ENCODE measurements at regions not wholly inside any gene's neighbourhood (a gene's known extent, or its start where the extent isn't known, plus 50 kb on each side); places are given as distances from the start of the nearest gene placed in this dataset.

DNA sequence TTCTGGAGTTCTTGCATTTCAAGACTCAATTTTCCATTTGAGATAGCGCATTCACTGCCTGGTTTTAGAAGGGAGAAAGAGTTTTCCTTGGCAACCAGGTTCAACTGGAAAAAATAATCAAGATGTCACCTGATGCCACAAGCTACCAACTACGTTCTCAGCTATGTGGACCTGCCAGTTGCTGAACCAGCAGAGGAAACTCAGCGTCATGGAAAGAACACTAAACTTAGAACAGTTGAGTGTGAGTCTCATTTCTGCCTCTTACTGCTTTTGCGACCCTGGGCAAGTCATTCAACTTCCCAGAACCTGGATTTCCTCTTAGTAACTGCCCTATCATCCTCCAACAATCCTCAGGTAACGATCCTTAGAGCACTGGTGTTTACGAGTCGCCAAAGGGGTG lies 373.0 kb upstream of the ESRRG start:
- DNase-seq (ENCODE audit: insufficient read length): no peak
- TF ChIP-seq POLR2A (IDR thresholded peaks at IDR 0.05; ENCODE audit: low read depth, low read length) (no peak), POLR2AphosphoS5 (IDR thresholded peaks at IDR 0.05; ENCODE audit: low read depth, low read length) (no peak), TAF1 (IDR thresholded peaks at IDR 0.05; ENCODE audit: borderline replicate concordance, low read depth, low read length) (no peak)
- no peak for FAIRE-seq

DNA sequence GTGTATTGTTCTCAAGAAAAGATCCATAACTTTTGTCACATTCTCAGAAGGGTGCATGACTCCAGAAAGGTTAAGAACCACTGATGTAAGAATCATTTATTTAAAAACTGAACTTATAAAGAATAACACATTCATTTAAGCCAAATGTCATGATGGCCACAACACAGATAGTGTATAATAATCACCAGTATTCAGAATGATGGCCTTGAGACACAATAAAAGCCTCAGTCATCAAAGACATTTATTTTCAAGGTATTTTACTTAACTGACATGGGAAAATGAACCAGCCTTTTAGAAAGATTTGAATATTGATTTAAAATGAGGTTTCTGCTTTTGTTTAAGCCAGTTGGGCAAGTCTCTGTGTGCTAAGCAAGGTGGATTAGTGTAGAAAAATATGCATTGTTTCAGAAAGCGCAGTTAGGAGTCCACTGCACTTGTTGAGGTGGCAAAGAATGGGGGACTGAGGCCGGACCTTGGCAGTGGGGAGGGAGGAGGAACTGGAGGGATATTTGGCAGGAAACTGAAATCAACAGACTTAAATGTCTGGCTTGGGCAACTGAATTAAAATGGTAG lies 371.9 kb upstream of the ESRRG start:
- no peak for FAIRE-seq
- no peak for TF ChIP-seq TAF1 (IDR thresholded peaks at IDR 0.05; ENCODE audit: borderline replicate concordance, low read depth, low read length)
- TF ChIP-seq POLR2A (IDR thresholded peaks at IDR 0.05; ENCODE audit: low read depth, low read length): no peak
- no peak for DNase-seq (ENCODE audit: insufficient read length)

DNA sequence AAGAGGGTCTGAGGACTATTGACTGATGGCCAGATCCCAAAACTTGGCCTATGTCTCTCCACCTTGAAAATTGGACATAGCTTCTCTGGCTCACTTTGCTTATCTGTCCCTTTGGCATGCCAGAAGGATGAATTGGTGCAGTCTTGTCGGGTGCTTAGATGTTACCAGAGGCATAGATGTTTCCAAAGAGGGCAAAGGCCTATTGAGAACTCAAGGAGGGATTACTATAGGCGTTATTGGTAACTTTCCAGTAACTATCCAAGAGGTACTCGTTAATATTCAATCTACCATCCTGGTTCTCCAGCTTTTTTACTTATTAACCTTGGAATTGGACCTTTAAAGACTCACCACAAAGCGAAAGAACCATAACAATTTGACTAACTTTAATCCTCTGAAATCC lies 368.3 kb upstream of the ESRRG start:
- DNase-seq (ENCODE audit: insufficient read length) (no peak), FAIRE-seq (no peak)
- TF ChIP-seq POLR2AphosphoS5 (IDR thresholded peaks at IDR 0.05; ENCODE audit: low read depth, low read length) (no peak), POLR2A (IDR thresholded peaks at IDR 0.05; ENCODE audit: low read depth, low read length) (no peak), TAF1 (IDR thresholded peaks at IDR 0.05; ENCODE audit: borderline replicate concordance, low read depth, low read length) (no peak)

DNA sequence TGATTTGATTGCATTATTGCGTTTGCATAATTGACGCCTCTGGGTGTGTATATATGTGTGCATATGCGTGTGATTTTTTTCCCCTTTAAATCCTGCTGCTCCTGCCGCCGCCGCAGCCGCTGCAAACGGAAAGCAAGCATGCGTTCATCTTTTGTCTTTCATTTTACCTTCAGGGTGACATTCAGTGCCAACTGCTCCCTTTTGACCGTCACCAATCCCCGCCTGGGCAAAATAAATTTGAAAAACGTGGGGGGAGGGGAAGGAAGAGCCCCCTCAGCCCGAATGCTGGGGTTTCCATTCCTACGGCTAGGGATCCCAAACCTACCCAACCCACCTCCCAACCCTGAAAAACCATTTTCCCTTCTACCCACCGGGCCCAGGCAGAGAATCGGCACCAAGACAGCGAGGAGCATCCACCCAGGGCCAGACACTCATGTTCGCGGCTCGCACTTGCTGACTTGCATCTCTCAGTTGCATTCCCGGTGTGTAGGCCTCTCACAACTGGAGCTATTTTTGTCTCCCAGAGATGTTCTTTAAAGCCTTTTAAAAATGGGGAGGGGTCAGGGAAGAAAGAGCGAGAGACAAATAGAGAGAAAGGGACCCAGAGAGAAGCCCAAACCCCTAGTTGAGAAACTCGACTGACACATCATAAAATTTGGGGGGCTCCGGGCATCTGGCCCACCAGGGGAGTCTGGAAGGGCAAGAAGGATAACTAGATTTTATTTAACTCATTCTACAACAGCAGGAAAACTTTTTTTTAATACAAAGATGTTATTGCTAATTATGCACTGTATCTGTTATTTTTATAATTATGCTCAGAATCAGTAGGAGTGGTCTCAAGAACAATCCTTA lies 367.1 kb upstream of the ESRRG start:
- FAIRE-seq (no peak), DNase-seq (ENCODE audit: insufficient read length) (no peak)
- TF ChIP-seq POLR2A (IDR thresholded peaks at IDR 0.05; ENCODE audit: low read depth, low read length) (no peak), TAF1 (IDR thresholded peaks at IDR 0.05; ENCODE audit: borderline replicate concordance, low read depth, low read length) (no peak), POLR2AphosphoS5 (IDR thresholded peaks at IDR 0.05; ENCODE audit: low read depth, low read length) (no peak)

DNA sequence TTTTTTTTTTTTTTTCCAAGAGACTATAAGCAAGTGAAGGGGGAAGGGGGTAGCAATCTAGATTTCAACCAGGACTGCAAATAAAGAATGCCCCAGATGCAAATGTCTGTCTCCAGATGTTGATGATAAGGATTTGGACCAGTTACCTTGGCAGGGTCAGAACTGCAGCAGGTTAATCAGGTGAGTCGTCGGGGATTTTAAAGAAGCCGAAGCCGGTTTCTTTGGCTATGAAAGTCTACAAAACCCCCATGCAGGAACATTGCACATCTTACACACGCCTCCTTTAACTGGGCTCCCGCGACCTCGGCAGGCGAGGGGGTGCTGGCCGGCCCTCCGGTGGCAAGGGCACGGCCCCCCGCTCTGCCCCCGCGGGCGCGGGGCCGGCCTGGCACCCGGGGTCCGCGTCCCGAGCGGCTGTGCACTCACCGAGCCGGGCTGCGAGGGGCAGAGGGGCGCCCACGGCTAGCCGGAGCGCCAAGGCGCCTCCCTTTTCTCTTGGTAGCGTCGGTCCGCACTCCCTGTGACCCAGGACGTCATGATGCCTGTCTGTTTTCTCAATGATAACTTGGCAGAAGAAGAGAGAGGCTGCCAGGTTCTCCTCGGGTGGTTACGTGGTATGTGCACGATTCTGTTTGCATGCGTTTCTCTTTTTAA lies 366.3 kb upstream of the ESRRG start:
- no peak for FAIRE-seq
- TF ChIP-seq TAF1 (IDR thresholded peaks at IDR 0.05; ENCODE audit: borderline replicate concordance, low read depth, low read length) (no peak), POLR2A (IDR thresholded peaks at IDR 0.05; ENCODE audit: low read depth, low read length) (no peak), POLR2AphosphoS5 (IDR thresholded peaks at IDR 0.05; ENCODE audit: low read depth, low read length) (no peak)
- no peak for DNase-seq (ENCODE audit: insufficient read length)

DNA sequence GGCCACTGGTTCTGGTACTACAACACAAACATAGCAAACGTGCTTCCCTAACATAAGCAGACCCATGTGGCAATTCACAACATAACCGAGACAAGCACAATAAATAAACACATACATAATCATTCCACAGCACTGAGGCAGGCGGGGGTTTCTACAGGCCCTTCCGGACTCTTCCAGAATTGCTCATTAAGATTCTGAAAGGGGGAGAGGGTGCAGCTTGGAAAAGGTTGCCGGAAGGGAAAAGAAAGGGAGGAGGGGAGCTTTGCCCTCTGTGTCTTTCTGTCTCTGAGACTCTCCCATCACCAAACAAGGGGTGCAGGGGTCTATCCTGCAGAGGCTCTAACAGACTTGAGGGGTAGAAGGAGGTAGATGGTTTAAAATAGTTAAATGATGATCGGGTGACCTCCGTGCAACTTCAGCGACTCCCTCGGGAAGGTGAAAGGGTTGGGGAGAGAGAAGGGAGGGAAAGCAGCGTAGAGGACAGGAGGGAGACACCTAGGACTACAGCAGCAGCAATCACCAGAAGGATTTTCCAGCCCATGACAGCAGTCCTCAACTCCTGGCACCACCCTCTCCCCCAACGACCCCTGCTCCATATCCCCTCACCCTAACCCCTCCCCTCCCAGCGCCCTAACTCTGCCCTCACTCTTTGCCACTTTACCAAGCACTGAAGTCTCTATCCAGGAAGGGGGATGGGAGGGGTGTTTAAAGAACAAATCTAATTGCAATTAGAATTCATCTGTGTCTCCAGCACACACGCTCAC lies 365.5 kb upstream of the ESRRG start:
- TF ChIP-seq TAF1 (IDR thresholded peaks at IDR 0.05; ENCODE audit: borderline replicate concordance, low read depth, low read length) (no peak), POLR2AphosphoS5 (IDR thresholded peaks at IDR 0.05; ENCODE audit: low read depth, low read length) (no peak), POLR2A (IDR thresholded peaks at IDR 0.05; ENCODE audit: low read depth, low read length) (no peak)
- DNase-seq (ENCODE audit: insufficient read length) (no peak), FAIRE-seq (no peak)

DNA sequence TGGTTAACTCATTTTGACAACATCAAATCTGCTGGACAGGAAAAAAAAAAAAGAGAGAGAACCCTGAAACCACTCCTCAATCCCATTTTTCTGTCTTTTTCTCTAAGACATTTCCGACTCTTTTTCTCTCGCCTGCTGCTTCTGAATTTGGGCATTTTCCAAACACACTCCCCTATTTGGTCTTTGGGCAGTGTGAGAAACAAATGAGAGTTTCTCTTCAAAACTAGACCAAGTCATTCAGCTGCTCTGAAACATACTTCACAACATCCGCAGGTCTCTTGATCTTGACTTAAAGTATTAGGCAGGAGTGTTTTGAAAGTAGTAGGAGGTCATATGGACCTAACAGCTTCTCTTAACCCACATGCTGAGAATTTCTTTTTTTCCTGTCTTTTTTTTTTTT lies 364.8 kb upstream of the ESRRG start:
- FAIRE-seq (no peak), DNase-seq (ENCODE audit: insufficient read length) (no peak)
- TF ChIP-seq TAF1 (IDR thresholded peaks at IDR 0.05; ENCODE audit: borderline replicate concordance, low read depth, low read length) (no peak), POLR2A (IDR thresholded peaks at IDR 0.05; ENCODE audit: low read depth, low read length) (no peak), POLR2AphosphoS5 (IDR thresholded peaks at IDR 0.05; ENCODE audit: low read depth, low read length) (no peak)

DNA sequence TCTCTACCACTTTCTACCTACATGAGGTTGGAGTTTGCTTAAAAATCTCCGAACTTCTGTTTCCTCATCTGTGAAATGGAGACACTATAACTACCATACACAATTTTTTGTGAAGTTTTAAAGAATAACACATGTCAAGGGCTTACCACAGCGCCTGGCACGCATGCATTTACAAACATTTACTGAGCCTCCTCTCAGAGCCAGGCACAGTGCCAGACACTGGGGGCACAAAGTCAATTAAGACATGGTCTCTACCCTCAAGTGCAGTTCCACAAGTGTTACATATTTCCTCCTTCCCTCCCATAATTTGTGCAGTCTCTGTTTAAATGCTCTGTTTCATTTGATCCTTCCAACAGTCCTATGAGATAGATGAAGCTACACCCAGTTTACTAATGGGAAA lies 356.4 kb upstream of the ESRRG start:
- FAIRE-seq (no peak), DNase-seq (ENCODE audit: insufficient read length) (no peak)
- TF ChIP-seq TAF1 (IDR thresholded peaks at IDR 0.05; ENCODE audit: borderline replicate concordance, low read depth, low read length): no peak
- no peak for TF ChIP-seq POLR2A (IDR thresholded peaks at IDR 0.05; ENCODE audit: low read depth, low read length)
- TF ChIP-seq POLR2AphosphoS5 (IDR thresholded peaks at IDR 0.05; ENCODE audit: low read depth, low read length): no peak

DNA sequence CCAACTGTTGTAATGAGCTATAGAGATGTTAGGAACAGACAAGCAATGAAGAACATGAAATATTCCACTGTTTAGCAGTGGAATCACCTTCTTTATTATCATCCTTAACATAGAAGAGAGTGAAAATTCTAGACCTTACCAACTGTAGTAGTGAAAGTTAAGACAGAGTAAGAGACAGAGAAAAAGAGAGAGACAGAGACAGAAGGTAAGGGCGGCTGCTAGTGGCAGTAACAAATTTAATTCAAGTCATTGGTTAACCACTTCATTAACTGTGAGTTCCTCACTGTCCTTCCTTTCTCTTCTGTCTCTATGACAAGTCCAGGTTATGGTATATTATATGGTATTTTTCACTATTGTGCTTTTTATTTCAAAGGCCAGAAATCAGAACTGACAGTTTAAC lies 355.7 kb upstream of the ESRRG start:
- no peak for DNase-seq (ENCODE audit: insufficient read length)
- FAIRE-seq: no peak
- no peak for TF ChIP-seq POLR2AphosphoS5 (IDR thresholded peaks at IDR 0.05; ENCODE audit: low read depth, low read length)
- TF ChIP-seq POLR2A (IDR thresholded peaks at IDR 0.05; ENCODE audit: low read depth, low read length): no peak
- TF ChIP-seq TAF1 (IDR thresholded peaks at IDR 0.05; ENCODE audit: borderline replicate concordance, low read depth, low read length): no peak

DNA sequence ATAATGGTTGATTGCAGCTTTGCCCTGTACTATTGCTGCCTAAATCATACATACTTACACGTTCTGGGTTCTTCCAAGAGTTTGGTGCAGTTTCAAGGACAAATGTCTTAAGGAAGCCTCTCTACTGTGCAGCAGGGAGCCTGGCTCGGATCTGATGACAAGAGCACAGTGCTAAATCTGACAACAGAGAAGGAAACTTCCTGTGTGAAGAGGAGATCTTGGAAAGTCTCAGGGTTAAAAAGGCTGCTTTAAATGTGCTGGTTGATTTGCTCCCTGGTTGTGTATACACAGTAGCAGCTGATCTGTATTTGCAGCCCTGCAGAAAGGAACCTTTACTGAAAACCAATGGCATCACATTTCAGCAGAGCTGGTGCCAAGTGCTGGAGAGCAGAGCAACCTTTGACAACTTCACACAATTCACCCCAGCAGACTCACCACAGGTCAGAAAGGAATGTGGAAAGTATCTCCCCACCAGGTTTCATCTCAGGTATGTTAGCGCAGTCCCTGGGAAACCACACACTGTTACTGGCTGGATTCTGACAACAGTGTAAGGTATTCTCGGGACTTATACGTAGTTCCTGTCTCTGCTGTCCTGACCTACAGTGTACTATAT lies 355.0 kb upstream of the ESRRG start:
- TF ChIP-seq POLR2A (IDR thresholded peaks at IDR 0.05; ENCODE audit: low read depth, low read length) (no peak), TAF1 (IDR thresholded peaks at IDR 0.05; ENCODE audit: borderline replicate concordance, low read depth, low read length) (no peak), POLR2AphosphoS5 (IDR thresholded peaks at IDR 0.05; ENCODE audit: low read depth, low read length) (no peak)
- no peak for FAIRE-seq
- DNase-seq (ENCODE audit: insufficient read length): no peak

DNA sequence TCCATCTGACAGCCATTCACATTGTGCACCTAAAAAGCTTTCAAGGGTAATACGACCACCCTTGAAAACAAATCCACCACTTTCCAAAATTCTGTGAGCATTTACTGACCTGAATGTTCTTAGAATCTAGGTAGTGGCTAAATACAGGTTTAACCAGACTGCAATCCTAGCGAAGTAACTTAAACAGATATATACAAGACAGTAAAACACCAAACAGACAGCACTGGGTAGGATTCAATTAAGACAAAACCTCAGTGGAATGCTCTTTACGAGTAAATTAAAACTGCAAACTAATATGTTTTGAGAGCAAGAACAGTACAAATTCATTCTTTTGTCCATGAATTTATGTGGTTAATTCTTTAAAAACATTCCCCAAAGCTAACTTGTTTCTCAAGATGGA lies 354.2 kb upstream of the ESRRG start:
- FAIRE-seq: no peak
- no peak for TF ChIP-seq POLR2A (IDR thresholded peaks at IDR 0.05; ENCODE audit: low read depth, low read length)
- TF ChIP-seq TAF1 (IDR thresholded peaks at IDR 0.05; ENCODE audit: borderline replicate concordance, low read depth, low read length): no peak
- no peak for TF ChIP-seq POLR2AphosphoS5 (IDR thresholded peaks at IDR 0.05; ENCODE audit: low read depth, low read length)
- DNase-seq (ENCODE audit: insufficient read length): no peak

Measured in GM12892 (cell line).